ENCODE measurements at regions not wholly inside any gene's neighbourhood (a gene's known extent, or its start where the extent isn't known, plus 50 kb on each side); places are given as distances from the start of the nearest gene placed in this dataset.

GRCh38 chr1:208462761-208463160, 218.6 kb upstream of the PLXNA2 start:
- H3K4me2 ChIP-seq (ENCODE audit: low read length): no peak overlapping the region
- no peak overlapping the region for H3K27ac ChIP-seq (ENCODE audit: low read length)
- H3K9ac ChIP-seq (ENCODE audit: low read length): no peak overlapping the region
- no peaks in the 10 kb centered on the region for H3K9me3 ChIP-seq (ENCODE audit: low read length)
- H3F3A ChIP-seq (ENCODE audit: insufficient read depth, low read length, poor library complexity, severe bottlenecking): no peaks in the 10 kb centered on the region
- H3K4me3 ChIP-seq (ENCODE audit: low read length): no peak overlapping the region
- no peaks in the 10 kb centered on the region for H3K9me2 ChIP-seq (ENCODE audit: insufficient read depth, low read length)
- TF ChIP-seq RAD21 (conservative IDR thresholded peaks at IDR 0.05): no peak
- TF ChIP-seq REST (IDR thresholded peaks at IDR 0.05; ENCODE audit: borderline replicate concordance): no peak
- TF ChIP-seq POLR2AphosphoS5 (IDR thresholded peaks at IDR 0.05): no peak
- no peak for TF ChIP-seq MXI1 (conservative IDR thresholded peaks at IDR 0.05; ENCODE audit: poor library complexity, severe bottlenecking)
- TF ChIP-seq SMC3 (conservative IDR thresholded peaks at IDR 0.05; ENCODE audit: poor library complexity): no peak
- TF ChIP-seq EP300 (conservative IDR thresholded peaks at IDR 0.05; ENCODE audit: poor library complexity, severe bottlenecking): no peak
- no peak for TF ChIP-seq TAF1 (IDR thresholded peaks at IDR 0.05; ENCODE audit: low read depth)
- TF ChIP-seq CTCF (IDR thresholded peaks at IDR 0.05; ENCODE audit: poor library complexity, severe bottlenecking): no peak
- no peak for TF ChIP-seq EZH2 (IDR thresholded peaks at IDR 0.05; ENCODE audit: borderline replicate concordance, insufficient read depth, low read length, poor library complexity, severe bottlenecking)
- H3K79me2 ChIP-seq (replicated peaks; ENCODE audit: insufficient read depth, low read length): no peaks in the 10 kb centered on the region
- H3K27me3 ChIP-seq (ENCODE audit: insufficient read depth, low read depth, low read length): no peaks in the 10 kb centered on the region
- no peaks in the 10 kb centered on the region for H4K20me1 ChIP-seq (ENCODE audit: insufficient read depth)
- no peaks in the 10 kb centered on the region for H3K36me3 ChIP-seq (ENCODE audit: insufficient read depth, low read length)
- no peak overlapping the region for H2AFZ ChIP-seq (ENCODE audit: low read depth, low read length)

DNA sequence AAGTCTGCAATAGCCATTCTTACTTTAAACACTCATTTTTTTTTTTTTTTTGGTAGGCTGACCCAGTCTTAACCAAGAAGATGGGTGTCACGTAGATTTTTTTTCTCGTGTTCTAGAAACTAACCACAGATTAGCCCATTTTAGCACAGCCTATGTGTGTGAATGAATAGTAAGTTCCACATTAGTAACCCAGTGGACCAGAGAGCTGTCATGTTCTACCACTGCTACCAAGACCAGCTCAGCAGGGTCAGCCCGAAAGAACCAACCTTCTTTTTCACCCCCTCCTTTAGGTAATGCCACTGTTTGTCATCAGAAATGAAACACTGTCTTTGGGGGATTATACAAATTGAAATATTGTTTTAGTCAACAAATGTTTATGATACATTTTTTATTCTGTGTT, 221.1 kb upstream of the PLXNA2 start:
- H3K9me2 ChIP-seq (ENCODE audit: insufficient read depth, low read length): no peaks in the 10 kb centered on the region
- no peaks in the 10 kb centered on the region for H3K9me3 ChIP-seq (ENCODE audit: low read length)
- H3K36me3 ChIP-seq (ENCODE audit: insufficient read depth, low read length): no peaks in the 10 kb centered on the region
- H3K4me3 ChIP-seq (ENCODE audit: low read length): no peak overlapping the region
- H3F3A ChIP-seq (ENCODE audit: insufficient read depth, low read length, poor library complexity, severe bottlenecking): no peaks in the 10 kb centered on the region
- no peak overlapping the region for H3K27ac ChIP-seq (ENCODE audit: low read length)
- no peak overlapping the region for H3K4me2 ChIP-seq (ENCODE audit: low read length)
- no peaks in the 10 kb centered on the region for H4K20me1 ChIP-seq (ENCODE audit: insufficient read depth)
- no peaks in the 10 kb centered on the region for H3K27me3 ChIP-seq (ENCODE audit: insufficient read depth, low read depth, low read length)
- no peak overlapping the region for H3K9ac ChIP-seq (ENCODE audit: low read length)
- no peaks in the 10 kb centered on the region for H3K79me2 ChIP-seq (replicated peaks; ENCODE audit: insufficient read depth, low read length)
- no peak for TF ChIP-seq RAD21 (conservative IDR thresholded peaks at IDR 0.05)
- TF ChIP-seq CTCF (IDR thresholded peaks at IDR 0.05; ENCODE audit: poor library complexity, severe bottlenecking): no peak
- TF ChIP-seq EZH2 (IDR thresholded peaks at IDR 0.05; ENCODE audit: borderline replicate concordance, insufficient read depth, low read length, poor library complexity, severe bottlenecking): no peak
- no peak for TF ChIP-seq SMC3 (conservative IDR thresholded peaks at IDR 0.05; ENCODE audit: poor library complexity)
- TF ChIP-seq EP300 (conservative IDR thresholded peaks at IDR 0.05; ENCODE audit: poor library complexity, severe bottlenecking): no peak
- TF ChIP-seq TAF1 (IDR thresholded peaks at IDR 0.05; ENCODE audit: low read depth): no peak
- TF ChIP-seq MXI1 (conservative IDR thresholded peaks at IDR 0.05; ENCODE audit: poor library complexity, severe bottlenecking): no peak
- no peak for TF ChIP-seq REST (IDR thresholded peaks at IDR 0.05; ENCODE audit: borderline replicate concordance)
- no peak for TF ChIP-seq POLR2AphosphoS5 (IDR thresholded peaks at IDR 0.05)
- H2AFZ ChIP-seq (ENCODE audit: low read depth, low read length): no peak overlapping the region
